ENCODE measurements at regions not wholly inside any gene's neighbourhood (a gene's known extent, or its start where the extent isn't known, plus 50 kb on each side); places are given as distances from the start of the nearest gene placed in this dataset.

- intact Hi-C loops (cut with DNase I, micrococcal nuclease): no loop called here
- Mint-ChIP-seq H3K4me1 (ENCODE audit: low read depth) (no peaks in the 10 kb centered on the region), H3K27ac (no peak overlapping the region), H3K36me3 (ENCODE audit: low read depth) (no peaks in the 10 kb centered on the region), H3K27me3 (peaks cover 51% of the 10 kb centered on the region), H3K4me3 (no peak overlapping the region), H3K9me3 (no peaks in the 10 kb centered on the region)
- ChIA-PET CTCF (no interaction called here), POLR2A (no interaction called here)
- H3K27me3 ChIP-seq (ENCODE audit: control insufficient read depth in 1 of 2, insufficient read depth in 2 of 2, low read length in 2 of 2): peaks cover 3% of the 10 kb centered on the region in 2 experiments
- ATAC-seq (ENCODE audit: poor library complexity) (no peak), DNase-seq (no peak)
- H3K4me1 ChIP-seq (ENCODE audit: insufficient read depth, low read length): no peaks in the 10 kb centered on the region
- no peak overlapping the region for H3K4me3 ChIP-seq (ENCODE audit: low read length)
- no peaks in the 10 kb centered on the region for H3K36me3 ChIP-seq (ENCODE audit: insufficient read depth, low read length)
- TF ChIP-seq, protein P1, sequence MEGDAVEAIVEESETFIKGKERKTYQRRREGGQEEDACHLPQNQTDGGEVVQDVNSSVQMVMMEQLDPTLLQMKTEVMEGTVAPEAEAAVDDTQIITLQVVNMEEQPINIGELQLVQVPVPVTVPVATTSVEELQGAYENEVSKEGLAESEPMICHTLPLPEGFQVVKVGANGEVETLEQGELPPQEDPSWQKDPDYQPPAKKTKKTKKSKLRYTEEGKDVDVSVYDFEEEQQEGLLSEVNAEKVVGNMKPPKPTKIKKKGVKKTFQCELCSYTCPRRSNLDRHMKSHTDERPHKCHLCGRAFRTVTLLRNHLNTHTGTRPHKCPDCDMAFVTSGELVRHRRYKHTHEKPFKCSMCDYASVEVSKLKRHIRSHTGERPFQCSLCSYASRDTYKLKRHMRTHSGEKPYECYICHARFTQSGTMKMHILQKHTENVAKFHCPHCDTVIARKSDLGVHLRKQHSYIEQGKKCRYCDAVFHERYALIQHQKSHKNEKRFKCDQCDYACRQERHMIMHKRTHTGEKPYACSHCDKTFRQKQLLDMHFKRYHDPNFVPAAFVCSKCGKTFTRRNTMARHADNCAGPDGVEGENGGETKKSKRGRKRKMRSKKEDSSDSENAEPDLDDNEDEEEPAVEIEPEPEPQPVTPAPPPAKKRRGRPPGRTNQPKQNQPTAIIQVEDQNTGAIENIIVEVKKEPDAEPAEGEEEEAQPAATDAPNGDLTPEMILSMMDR (IDR thresholded peaks at IDR 0.05): no peak
- no peaks in the 10 kb centered on the region for H3K9me3 ChIP-seq (ENCODE audit: control insufficient read depth in 1 of 2, insufficient read depth in 1 of 2, low read length in 2 of 2)
- H3K27ac ChIP-seq (ENCODE audit: low read depth in 1 of 2, low read length in 2 of 2): no peak overlapping the region
Measured at GRCh38 chr5:155128786-155129512, 115.4 kb downstream of the KIF4B start.

DNA sequence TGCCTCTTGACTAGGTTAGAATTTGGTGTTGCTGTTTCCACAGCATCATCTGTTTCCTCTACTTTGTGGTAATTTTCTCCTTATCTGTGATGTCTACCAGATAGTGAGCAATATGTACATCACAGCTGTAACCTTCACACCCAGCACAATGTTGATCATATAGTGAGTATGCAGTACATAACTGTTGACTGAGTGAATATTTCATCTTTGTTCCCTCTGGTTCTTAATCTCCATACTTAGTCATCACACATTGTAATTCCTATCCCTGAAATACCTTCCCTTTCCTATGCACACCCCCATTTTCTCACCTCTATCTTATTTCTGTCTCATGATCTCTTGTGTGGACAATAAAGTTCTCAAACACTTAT is 115.9 kb downstream of the KIF4B start:
- no peak for DNase-seq
- Histone ChIP-seq H3K4me3 (ENCODE audit: low read length) (no peak overlapping the region), H3K27me3 (ENCODE audit: control insufficient read depth in 1 of 2, insufficient read depth in 2 of 2, low read length in 2 of 2) (peaks cover 3% of the 10 kb centered on the region in 2 experiments), H3K36me3 (ENCODE audit: insufficient read depth, low read length) (no peaks in the 10 kb centered on the region), H3K9me3 (ENCODE audit: control insufficient read depth in 1 of 2, insufficient read depth in 1 of 2, low read length in 2 of 2) (no peaks in the 10 kb centered on the region), H3K4me1 (ENCODE audit: insufficient read depth, low read length) (no peaks in the 10 kb centered on the region), H3K27ac (ENCODE audit: low read depth in 1 of 2, low read length in 2 of 2) (no peak overlapping the region)
- CTCF ChIA-PET: interaction anchor here (0.9 kb wide), 1 partner anchor 9 kb away, joined by 3 read pairs; no protein-coding TSS in a partner anchor
- intact Hi-C loops (cut with DNase I, micrococcal nuclease): no loop called here
- Mint-ChIP-seq H3K27ac (no peak overlapping the region), H3K9me3 (no peaks in the 10 kb centered on the region), H3K4me3 (no peak overlapping the region), H3K4me1 (ENCODE audit: low read depth) (no peaks in the 10 kb centered on the region), H3K27me3 (peaks cover 50% of the 10 kb centered on the region), H3K36me3 (ENCODE audit: low read depth) (no peaks in the 10 kb centered on the region)
- TF ChIP-seq, protein P1 (IDR thresholded peaks at IDR 0.05): no peak
- POLR2A ChIA-PET: no interaction called here
- no peak for ATAC-seq (ENCODE audit: poor library complexity)

DNA sequence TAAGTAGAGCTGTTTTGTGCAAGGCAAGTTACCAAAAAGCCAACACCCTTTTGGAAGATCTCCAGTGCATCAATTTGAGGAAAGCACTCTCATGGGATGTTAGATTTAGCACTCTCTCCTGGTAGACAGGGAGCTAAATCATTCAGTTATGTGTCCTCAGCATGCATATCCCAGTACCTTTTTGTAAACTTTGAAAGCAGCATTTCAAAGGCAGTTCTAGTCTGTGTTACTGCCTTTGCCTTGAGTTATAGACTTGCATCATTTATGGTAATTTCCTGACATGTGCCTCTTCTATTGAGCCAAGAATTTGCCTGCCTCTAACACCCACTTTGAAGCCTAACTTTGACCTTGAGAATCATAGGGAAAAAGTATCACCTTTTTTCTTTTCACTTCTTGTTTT is 120.6 kb downstream of the KIF4B start:
- Histone ChIP-seq H3K4me3 (ENCODE audit: low read length) (no peak overlapping the region), H3K9me3 (ENCODE audit: control insufficient read depth in 1 of 2, insufficient read depth in 1 of 2, low read length in 2 of 2) (no peaks in the 10 kb centered on the region), H3K4me1 (ENCODE audit: insufficient read depth, low read length) (no peaks in the 10 kb centered on the region), H3K36me3 (ENCODE audit: insufficient read depth, low read length) (no peaks in the 10 kb centered on the region), H3K27ac (ENCODE audit: low read depth in 1 of 2, low read length in 2 of 2) (no peak overlapping the region), H3K27me3 (ENCODE audit: control insufficient read depth in 1 of 2, insufficient read depth in 2 of 2, low read length in 2 of 2) (peaks cover 2 to 4% of the 10 kb centered on the region in 2 experiments)
- ATAC-seq (ENCODE audit: poor library complexity): no peak
- Mint-ChIP-seq H3K27me3 (peaks cover 50% of the 10 kb centered on the region), H3K4me3 (no peak overlapping the region), H3K27ac (no peak overlapping the region), H3K36me3 (ENCODE audit: low read depth) (no peaks in the 10 kb centered on the region), H3K4me1 (ENCODE audit: low read depth) (no peaks in the 10 kb centered on the region), H3K9me3 (no peaks in the 10 kb centered on the region)
- ChIA-PET POLR2A (no interaction called here), CTCF (no interaction called here)
- no peak for DNase-seq
- TF ChIP-seq, protein P1 (IDR thresholded peaks at IDR 0.05): no peak
- intact Hi-C loops (cut with DNase I, micrococcal nuclease): loop anchor here in 1 of 2 experiments (10.0 kb wide), 1 partner anchor 1801 kb away; no protein-coding TSS in a partner anchor
